ENCODE measurements at regions not wholly inside any gene's neighbourhood (a gene's known extent, or its start where the extent isn't known, plus 50 kb on each side); places are given as distances from the start of the nearest gene placed in this dataset.

GRCh38 chr10:29375888-29376287 is 87.0 kb downstream of the LYZL1 start:
- TF ChIP-seq TAF15 (IDR thresholded peaks at IDR 0.05; ENCODE audit: low read depth, low read length) (no peak), E2F4 (CRISPR knock-in tag; IDR thresholded peaks at IDR 0.05; ENCODE audit: low read depth) (no peak), ZBTB49 (CRISPR knock-in tag; IDR thresholded peaks at IDR 0.05; ENCODE audit: borderline replicate concordance) (no peak), ZNF592 (IDR thresholded peaks at IDR 0.05) (no peak), NCOA2 (IDR thresholded peaks at IDR 0.05; ENCODE audit: partially characterized antibody in 2 of 2) (no peak), PHF8 (IDR thresholded peaks at IDR 0.05; ENCODE audit: borderline replicate concordance, low read length) (no peak), RFX5 (IDR thresholded peaks at IDR 0.05; ENCODE audit: low read depth, low read length) (no peak), TAF7 (tag; IDR thresholded peaks at IDR 0.05) (no peak), ATF6 (CRISPR knock-in tag; IDR thresholded peaks at IDR 0.05) (no peak), NFXL1 (CRISPR knock-in tag; IDR thresholded peaks at IDR 0.05) (no peak), EZH2 (IDR thresholded peaks at IDR 0.05; ENCODE audit: borderline replicate concordance, low read depth, low read length) (no peak), ZNF263 (CRISPR knock-in tag; IDR thresholded peaks at IDR 0.05; ENCODE audit: borderline replicate concordance) (no peak), IRF1 (CRISPR knock-in tag; IDR thresholded peaks at IDR 0.05; ENCODE audit: borderline replicate concordance) (no peak), ZC3H4 (CRISPR knock-in tag; IDR thresholded peaks at IDR 0.05; ENCODE audit: borderline replicate concordance) (no peak)
